GM12891 (cell line): ENCODE measurements at regions not wholly inside any gene's neighbourhood (a gene's known extent, or its start where the extent isn't known, plus 50 kb on each side); places are given as distances from the start of the nearest gene placed in this dataset.
"Not testable (repeated sequence)": the region's sequence is repeated elsewhere in the genome, so short reads cannot be mapped to it uniquely, and the experiment has no call there.

ENCODE experiments used
- POLR2A ChIP-seq: IDR thresholded peaks from 2 replicates; pipeline ENCODE4 v1.6.1; 2011; ENCODE audit warnings: low read depth, low read length, control low read depth
- POLR2AphosphoS5 ChIP-seq: IDR thresholded peaks from 2 replicates; pipeline ENCODE4 v1.6.1; 2011; ENCODE audit warnings: low read depth, low read length, control low read depth
- SPI1 ChIP-seq: IDR thresholded peaks from 2 replicates; pipeline ENCODE4 v1.6.1; 2011; ENCODE audit warnings: low read depth, low read length, control low read depth
- TAF1 ChIP-seq: IDR thresholded peaks from 2 replicates; pipeline ENCODE4 v1.6.1; 2011; ENCODE audit warnings: low read depth, low read length, control low read depth

GRCh38 chr4:92028830-92029229 is 274.9 kb upstream of the GRID2 start:
- TF ChIP-seq POLR2A, POLR2AphosphoS5, SPI1, TAF1: not testable (repeated sequence)
